DOHH2 (cell line): ENCODE measurements at regions not wholly inside any gene's neighbourhood (a gene's known extent, or its start where the extent isn't known, plus 50 kb on each side); places are given as distances from the start of the nearest gene placed in this dataset.
"Not testable (repeated sequence)": the region's sequence is repeated elsewhere in the genome, so short reads cannot be mapped to it uniquely, and the experiment has no call there.

Source experiments
- H3F3A ChIP-seq: fragments of 200-600 bp; sonication (generic), shearing (Covaris generic); 2 replicates; pipeline ENCODE4 v1.6.0; 2016; ENCODE audit warnings: antibody characterized with exemption, mild to moderate bottlenecking; ENCODE audit not compliant: control insufficient read depth, insufficient read depth
- H3K27ac ChIP-seq: fragments of 200-600 bp; sonication (generic); 2 replicates; pipeline ENCODE4 v1.5.1; 2014; ENCODE audit warnings: low read depth, mild to moderate bottlenecking, low read length, moderate library complexity
- H3K27me3 ChIP-seq: fragments of 200-600 bp; sonication (generic); 2 replicates; pipeline ENCODE4 v1.6.1; 2014; ENCODE audit warnings: mild to moderate bottlenecking, low read length, mixed read lengths; ENCODE audit not compliant: control insufficient read depth
- H3K36me3 ChIP-seq: fragments of 200-600 bp; sonication (generic); 2 replicates; pipeline ENCODE4 v1.6.1; 2014; ENCODE audit warnings: mild to moderate bottlenecking, low read length, moderate library complexity, mixed read lengths; ENCODE audit not compliant: control insufficient read depth
- H3K4me1 ChIP-seq: fragments of 200-600 bp; sonication (generic); 2 replicates; pipeline ENCODE4 v1.6.1; 2014; ENCODE audit warnings: mild to moderate bottlenecking, low read length, mixed read lengths; ENCODE audit not compliant: control insufficient read depth
- H3K4me2 ChIP-seq: fragments of 200-600 bp; sonication (generic); 2 replicates; pipeline ENCODE4 v1.6.0; 2014; ENCODE audit warnings: mild to moderate bottlenecking, low read length, moderate library complexity
- H3K4me3 ChIP-seq: fragments of 200-600 bp; sonication (generic); 2 replicates; pipeline ENCODE4 v1.5.1; 2014; ENCODE audit warnings: mild to moderate bottlenecking, low read length, mixed read lengths
- H3K79me2 ChIP-seq: fragments of 200-600 bp; sonication (generic); 2 replicates; pipeline ENCODE4 v1.6.1; 2014; ENCODE audit warnings: mild to moderate bottlenecking, low read length, mixed read lengths; ENCODE audit not compliant: control insufficient read depth
- H3K9me2 ChIP-seq: fragments of 200-600 bp; sonication (generic); replicated peaks from 2 replicates; pipeline ENCODE4 v1.6.1; 2014; ENCODE audit warnings: mild to moderate bottlenecking, low read length, mixed read lengths; ENCODE audit not compliant: control insufficient read depth
- H3K9me3 ChIP-seq: fragments of 200-600 bp; sonication (generic); 2 replicates; pipeline ENCODE4 v1.6.1; 2014; ENCODE audit warnings: antibody characterized with exemption, low read length, mixed read lengths; ENCODE audit not compliant: control insufficient read depth, insufficient read depth
- H4K20me1 ChIP-seq: fragments of 200-600 bp; sonication (generic); 2 replicates; pipeline ENCODE4 v1.6.0; 2014; ENCODE audit warnings: low read depth, mild to moderate bottlenecking, antibody characterized with exemption, low read length, moderate library complexity; ENCODE audit not compliant: control insufficient read depth, insufficient read depth
- CTCF ChIP-seq: fragments of 200-600 bp; sonication (generic); IDR thresholded peaks from one replicate; pipeline ENCODE4 v1.5.1; 2014; ENCODE audit warnings: antibody characterized with exemption, mild to moderate bottlenecking, low read depth, low read length; ENCODE audit not compliant: poor library complexity, severe bottlenecking
- EZH2phosphoT487 ChIP-seq: fragments of 200-600 bp; sonication (generic); IDR thresholded peaks from 2 replicates; pipeline ENCODE4 v1.6.1; 2017; ENCODE audit warnings: borderline replicate concordance, mild to moderate bottlenecking, antibody characterized with exemption, low read length, moderate library complexity, mixed read lengths

GRCh38 chr18:1668279-1668678 lies 763.6 kb downstream of the ADCYAP1 start:
- TF ChIP-seq CTCF (no peak), EZH2phosphoT487 (no peak)
- Histone ChIP-seq H3K4me3 (no peak overlapping the region), H3K4me2 (no peak overlapping the region), H3K36me3 (no peaks in the 10 kb centered on the region), H3K9me3 (no peaks in the 10 kb centered on the region), H3K27ac (no peak overlapping the region), H4K20me1 (no peaks in the 10 kb centered on the region), H3K79me2 (no peaks in the 10 kb centered on the region), H3K4me1 (no peaks in the 10 kb centered on the region), H3K9me2 (no peaks in the 10 kb centered on the region), H3F3A (no peaks in the 10 kb centered on the region), H3K27me3 (no peaks in the 10 kb centered on the region)

GRCh38 chr18:1671710-1672109 lies 767.0 kb downstream of the ADCYAP1 start:
- not testable (repeated sequence) for H3K4me1 ChIP-seq, H3K27ac ChIP-seq, H3K9me3 ChIP-seq, H3K9me2 ChIP-seq, H3K4me3 ChIP-seq, H3K27me3 ChIP-seq, H3F3A ChIP-seq, H3K79me2 ChIP-seq, H3K4me2 ChIP-seq, H3K36me3 ChIP-seq, H4K20me1 ChIP-seq

GRCh38 chr18:1676387-1676786 lies 771.7 kb downstream of the ADCYAP1 start:
- Histone ChIP-seq H3F3A (no peaks in the 10 kb centered on the region), H3K9me3 (no peaks in the 10 kb centered on the region), H3K79me2 (no peaks in the 10 kb centered on the region), H4K20me1 (no peaks in the 10 kb centered on the region), H3K27me3 (no peaks in the 10 kb centered on the region), H3K4me1 (no peaks in the 10 kb centered on the region), H3K27ac (no peak overlapping the region), H3K36me3 (no peaks in the 10 kb centered on the region), H3K4me2 (no peak overlapping the region), H3K4me3 (no peak overlapping the region), H3K9me2 (no peaks in the 10 kb centered on the region)
- no peak for TF ChIP-seq EZH2phosphoT487
- no peak for TF ChIP-seq CTCF

- Histone ChIP-seq H3K4me1 (no peaks in the 10 kb centered on the region), H3K4me2 (no peak overlapping the region), H3K36me3 (no peaks in the 10 kb centered on the region), H3F3A (no peaks in the 10 kb centered on the region), H3K9me3 (no peaks in the 10 kb centered on the region), H3K79me2 (no peaks in the 10 kb centered on the region), H3K27ac (no peak overlapping the region), H3K9me2 (no peaks in the 10 kb centered on the region), H3K4me3 (no peak overlapping the region), H3K27me3 (no peaks in the 10 kb centered on the region), H4K20me1 (no peaks in the 10 kb centered on the region)
- TF ChIP-seq EZH2phosphoT487: no peak
Observed at GRCh38 chr18:1680108-1680507, 775.4 kb downstream of the ADCYAP1 start.
